ENCODE measurements at regions not wholly inside any gene's neighbourhood (a gene's known extent, or its start where the extent isn't known, plus 50 kb on each side); places are given as distances from the start of the nearest gene placed in this dataset.

GRCh38 chr18:49666045-49666775 lies 104.4 kb downstream of the LIPG start:
- Histone ChIP-seq H3K4me3 (ENCODE audit: low read depth in 1 of 3, low read length in 3 of 3) (no peak overlapping the region), H3K27ac (ENCODE audit: low read depth in 1 of 2, low read length in 2 of 2) (no peak overlapping the region), H3K27me3 (ENCODE audit: control insufficient read depth in 4 of 4, insufficient read depth in 4 of 4, low read length in 3 of 4) (no peaks in the 10 kb centered on the region), H3K4me1 (ENCODE audit: control insufficient read depth in 4 of 4, insufficient read depth in 4 of 4, low read length in 3 of 4) (no peaks in the 10 kb centered on the region), H3K36me3 (ENCODE audit: control insufficient read depth in 4 of 4, insufficient read depth in 3 of 4, low read depth in 1 of 4, low read length in 3 of 4) (no peaks in the 10 kb centered on the region), H3K9me3 (ENCODE audit: control insufficient read depth in 4 of 4, low read length in 3 of 4) (no peaks in the 10 kb centered on the region), H3K9ac (ENCODE audit: low read depth in 1 of 2, low read length in 2 of 2) (no peak overlapping the region)
- WGBS = 83% methylated on average over 4 of the region's 4 CpGs
- TF ChIP-seq HNF4G (IDR thresholded peaks at IDR 0.05) (no peak), FOXA1 (IDR thresholded peaks at IDR 0.05) (no peak)
- DNase-seq (ENCODE audit: low spot score) = no peak

- WGBS = 81% methylated on average over 16 of the region's 16 CpGs
- H3K27ac ChIP-seq (ENCODE audit: low read depth in 1 of 2, low read length in 2 of 2) = no peak overlapping the region
- H3K36me3 ChIP-seq (ENCODE audit: control insufficient read depth in 4 of 4, insufficient read depth in 3 of 4, low read depth in 1 of 4, low read length in 3 of 4) = no peaks in the 10 kb centered on the region
- no peak overlapping the region for H3K9ac ChIP-seq (ENCODE audit: low read depth in 1 of 2, low read length in 2 of 2)
- no peak for DNase-seq (ENCODE audit: low spot score)
- H3K27me3 ChIP-seq (ENCODE audit: control insufficient read depth in 4 of 4, insufficient read depth in 4 of 4, low read length in 3 of 4) = no peaks in the 10 kb centered on the region
- no peak overlapping the region for H3K4me3 ChIP-seq (ENCODE audit: low read depth in 1 of 3, low read length in 3 of 3)
- H3K4me1 ChIP-seq (ENCODE audit: control insufficient read depth in 4 of 4, insufficient read depth in 4 of 4, low read length in 3 of 4) = no peaks in the 10 kb centered on the region
- no peaks in the 10 kb centered on the region for H3K9me3 ChIP-seq (ENCODE audit: control insufficient read depth in 4 of 4, low read length in 3 of 4)
- no peak for TF ChIP-seq MAX (IDR thresholded peaks at IDR 0.05)
- TF ChIP-seq RXRA (IDR thresholded peaks at IDR 0.05) = no peak
- no peak for TF ChIP-seq TAF1 (conservative IDR thresholded peaks at IDR 0.05)
- no peak for TF ChIP-seq GABPA (IDR thresholded peaks at IDR 0.05 in 1 of 2, conservative IDR thresholded peaks at IDR 0.05 in 1 of 2)
- no peak for TF ChIP-seq JUND (IDR thresholded peaks at IDR 0.05)
- TF ChIP-seq NR2F2 (IDR thresholded peaks at IDR 0.05) = no peak
- no peak for TF ChIP-seq EGR1 (IDR thresholded peaks at IDR 0.05; ENCODE audit: low read depth in 2 of 2)
- no peak for TF ChIP-seq HNF4G (IDR thresholded peaks at IDR 0.05)
- TF ChIP-seq, protein P1, sequence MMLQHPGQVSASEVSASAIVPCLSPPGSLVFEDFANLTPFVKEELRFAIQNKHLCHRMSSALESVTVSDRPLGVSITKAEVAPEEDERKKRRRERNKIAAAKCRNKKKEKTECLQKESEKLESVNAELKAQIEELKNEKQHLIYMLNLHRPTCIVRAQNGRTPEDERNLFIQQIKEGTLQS (IDR thresholded peaks at IDR 0.05) = no peak
- TF ChIP-seq YY1 (IDR thresholded peaks at IDR 0.05) = no peak
- no peak for TF ChIP-seq RAD21 (IDR thresholded peaks at IDR 0.05)
- no peak for TF ChIP-seq ZBTB33 (IDR thresholded peaks at IDR 0.05)
Observed at GRCh38 chr18:49663899-49664890, 102.3 kb downstream of the LIPG start.

DNA sequence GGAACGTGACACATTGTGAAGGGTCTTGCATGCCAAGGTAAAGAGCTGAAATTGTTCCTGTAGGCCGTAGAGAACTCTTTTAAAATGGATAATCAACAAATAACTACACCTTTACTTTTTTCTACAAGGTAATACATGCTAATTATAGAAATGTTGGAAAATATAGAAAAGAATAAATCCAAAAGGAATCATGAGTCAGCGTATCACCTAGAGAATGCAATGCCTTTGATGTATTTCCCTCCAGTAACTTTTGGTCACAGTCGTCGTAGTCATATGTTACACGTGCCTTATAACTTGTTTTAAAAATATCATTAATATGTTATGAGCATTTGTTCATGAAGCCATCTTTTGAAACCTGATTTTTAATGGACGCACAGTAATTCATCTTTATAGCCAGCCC lies 100.6 kb downstream of the LIPG start:
- no peak overlapping the region for H3K4me3 ChIP-seq (ENCODE audit: low read depth in 1 of 3, low read length in 3 of 3)
- DNase-seq (ENCODE audit: low spot score) = no peak
- no peak overlapping the region for H3K9ac ChIP-seq (ENCODE audit: low read depth in 1 of 2, low read length in 2 of 2)
- no peaks in the 10 kb centered on the region for H3K36me3 ChIP-seq (ENCODE audit: control insufficient read depth in 4 of 4, insufficient read depth in 3 of 4, low read depth in 1 of 4, low read length in 3 of 4)
- no peak overlapping the region for H3K27ac ChIP-seq (ENCODE audit: low read depth in 1 of 2, low read length in 2 of 2)
- TF ChIP-seq RAD21 (IDR thresholded peaks at IDR 0.05) = no peak
- TF ChIP-seq FOXA2 (IDR thresholded peaks at IDR 0.05) = no peak
- TF ChIP-seq GABPA (IDR thresholded peaks at IDR 0.05 in 1 of 2, conservative IDR thresholded peaks at IDR 0.05 in 1 of 2) = no peak
- no peak for TF ChIP-seq REST (IDR thresholded peaks at IDR 0.05)
- TF ChIP-seq HNF4A (conservative IDR thresholded peaks at IDR 0.05) = no peak
- TF ChIP-seq NR2F2 (IDR thresholded peaks at IDR 0.05) = no peak
- TF ChIP-seq ZBTB33 (IDR thresholded peaks at IDR 0.05) = no peak
- no peak for TF ChIP-seq MAX (IDR thresholded peaks at IDR 0.05)
- no peak for TF ChIP-seq YY1 (IDR thresholded peaks at IDR 0.05)
- TF ChIP-seq HNF4G (IDR thresholded peaks at IDR 0.05) = no peak
- TF ChIP-seq RXRA (IDR thresholded peaks at IDR 0.05) = no peak
- TF ChIP-seq JUND (IDR thresholded peaks at IDR 0.05) = no peak
- no peaks in the 10 kb centered on the region for H3K4me1 ChIP-seq (ENCODE audit: control insufficient read depth in 4 of 4, insufficient read depth in 4 of 4, low read length in 3 of 4)
- H3K9me3 ChIP-seq (ENCODE audit: control insufficient read depth in 4 of 4, low read length in 3 of 4) = no peaks in the 10 kb centered on the region
- 88% methylated on average over 7 of the region's 7 CpGs for WGBS
- no peaks in the 10 kb centered on the region for H3K27me3 ChIP-seq (ENCODE audit: control insufficient read depth in 4 of 4, insufficient read depth in 4 of 4, low read length in 3 of 4)
